HEK293 (cell line): ENCODE measurements at regions not wholly inside any gene's neighbourhood (a gene's known extent, or its start where the extent isn't known, plus 50 kb on each side); places are given as distances from the start of the nearest gene placed in this dataset.

Experiments used
- CTCF ChIA-PET: fragments of 350-600 bp; formaldehyde crosslinking; extraction: SDS; loops from one replicate; lab custom pipeline; 2021; ENCODE audit warnings: antibody characterized with exemption; lab: Yijun Ruan, JAX
- POLR2A ChIA-PET: fragments of 300-600 bp; formaldehyde crosslinking; extraction: SDS; loops from one replicate; lab custom pipeline; 2020; ENCODE audit warnings: antibody characterized with exemption, inconsistent platforms; lab: Yijun Ruan, JAX
- H3K27ac ChIP-seq: fragments of 200-500 bp; sonication (Bioruptor generic); 2 replicates; pipeline ENCODE4 v1.5.1; 2014; ENCODE audit warnings: low read depth, low read length, control low read depth, inconsistent platforms; ENCODE audit errors: extremely low read depth
- H3K36me3 ChIP-seq, 2 experiments: fragments of 200-500 bp in 1 of 2; sonication (Bioruptor generic) in 1 of 2; 1 replicate in 1 of 2; 2 replicates in 1 of 2; pipeline ENCODE4 v1.5.1; 2014 to 2017; ENCODE audit warnings: inconsistent platforms in 2 of 2, low read length in 2 of 2; ENCODE audit not compliant: control insufficient read depth in 2 of 2, insufficient read depth in 1 of 2
- H3K4me1 ChIP-seq: fragments of 200-500 bp; sonication (Bioruptor generic); 2 replicates; pipeline ENCODE4 v1.5.1; 2014; ENCODE audit warnings: mild to moderate bottlenecking, low read length, inconsistent platforms; ENCODE audit not compliant: control insufficient read depth, insufficient read depth
- H3K4me3 ChIP-seq: 2 replicates; pipeline ENCODE4 v1.5.1; 2011; ENCODE audit warnings: low read depth, mild to moderate bottlenecking, control low read depth, low read length, moderate library complexity
- H3K9me3 ChIP-seq: fragments of 200-500 bp; sonication (Bioruptor generic); 2 replicates; pipeline ENCODE4 v1.5.1; 2014; ENCODE audit warnings: low read depth, low read length, inconsistent platforms; ENCODE audit not compliant: control insufficient read depth, insufficient read depth
- GLI4 ChIP-seq: fragments of 450-650 bp; formaldehyde crosslinking; IDR thresholded peaks from 2 replicates; pipeline ENCODE4 v1.5.1; 2016; ENCODE audit warnings: missing biosample characterization, missing genetic modification characterization
- KLF9 ChIP-seq: fragments of 450-650 bp; formaldehyde crosslinking; IDR thresholded peaks from 2 replicates; pipeline ENCODE4 v1.5.1; 2016; ENCODE audit warnings: missing biosample characterization, missing genetic modification characterization, low read depth
- PRDM6 ChIP-seq: fragments of 450-650 bp; formaldehyde crosslinking; IDR thresholded peaks from 2 replicates; pipeline ENCODE4 v1.5.1; 2017; ENCODE audit warnings: missing biosample characterization, missing genetic modification characterization
- SETDB1 ChIP-seq: IDR thresholded peaks from one replicate; pipeline ENCODE4 v1.6.1; 2017; ENCODE audit warnings: mild to moderate bottlenecking, low read length, moderate library complexity, mixed read lengths; ENCODE audit not compliant: insufficient read length
- SP2 ChIP-seq: fragments of 450-650 bp; formaldehyde crosslinking; IDR thresholded peaks from 2 replicates; pipeline ENCODE4 v1.5.1; 2016; ENCODE audit warnings: missing biosample characterization, missing genetic modification characterization
- YY2 ChIP-seq: fragments of 450-650 bp; formaldehyde crosslinking; IDR thresholded peaks from 2 replicates; pipeline ENCODE4 v1.5.1; 2016; ENCODE audit warnings: missing biosample characterization, missing genetic modification characterization
- ZBTB8A ChIP-seq: fragments of 450-650 bp; formaldehyde crosslinking; IDR thresholded peaks from 2 replicates; pipeline ENCODE4 v1.5.1; 2016; ENCODE audit warnings: missing biosample characterization, missing genetic modification characterization
- ZFP69B ChIP-seq: fragments of 450-650 bp; formaldehyde crosslinking; IDR thresholded peaks from 2 replicates; pipeline ENCODE4 v1.5.1; 2016; ENCODE audit warnings: missing biosample characterization, missing genetic modification characterization
- ZNF121 ChIP-seq: fragments of 450-650 bp; formaldehyde crosslinking; IDR thresholded peaks from 2 replicates; pipeline ENCODE4 v1.5.1; 2016; ENCODE audit warnings: missing biosample characterization, missing genetic modification characterization
- ZNF18 ChIP-seq: fragments of 450-650 bp; formaldehyde crosslinking; IDR thresholded peaks from 2 replicates; pipeline ENCODE4 v1.5.1; 2016; ENCODE audit warnings: missing biosample characterization, missing genetic modification characterization
- ZNF362 ChIP-seq: fragments of 450-650 bp; formaldehyde crosslinking; IDR thresholded peaks from 2 replicates; pipeline ENCODE4 v1.5.1; 2016; ENCODE audit warnings: missing biosample characterization, missing genetic modification characterization
- ZNF404 ChIP-seq: fragments of 450-650 bp; formaldehyde crosslinking; IDR thresholded peaks from 2 replicates; pipeline ENCODE4 v1.5.1; 2017; ENCODE audit warnings: missing biosample characterization, missing genetic modification characterization
- ZNF626 ChIP-seq: fragments of 450-650 bp; sonication (Bioruptor Pico); formaldehyde crosslinking; IDR thresholded peaks from 2 replicates; pipeline ENCODE4 v1.5.1; 2018; ENCODE audit warnings: missing biosample characterization, missing genetic modification characterization, inconsistent platforms
- ZNF660 ChIP-seq: fragments of 450-650 bp; IDR thresholded peaks from 2 replicates; pipeline ENCODE4 v1.5.1; 2018; ENCODE audit warnings: missing biosample characterization, mild to moderate bottlenecking, missing genetic modification characterization
- ZNF670 ChIP-seq: fragments of 450-650 bp; formaldehyde crosslinking; IDR thresholded peaks from 2 replicates; pipeline ENCODE4 v1.5.1; 2016; ENCODE audit warnings: missing biosample characterization, missing genetic modification characterization, low read depth
- ZSCAN16 ChIP-seq: fragments of 450-650 bp; formaldehyde crosslinking; IDR thresholded peaks from 2 replicates; pipeline ENCODE4 v1.5.1; 2016; ENCODE audit warnings: missing biosample characterization, missing genetic modification characterization
- TF ChIP-seq, protein P1 (sequence below): fragments of 450-650 bp; formaldehyde crosslinking; IDR thresholded peaks from 2 replicates; pipeline ENCODE4 v1.5.1; 2017; ENCODE audit warnings: missing biosample characterization, mild to moderate bottlenecking, missing genetic modification characterization, moderate library complexity
- TF ChIP-seq, protein P2 (sequence below): fragments of 450-650 bp; formaldehyde crosslinking; IDR thresholded peaks from 2 replicates; pipeline ENCODE4 v1.5.1; 2016; ENCODE audit warnings: missing biosample characterization, missing genetic modification characterization
- TF ChIP-seq, protein P3 (sequence below): fragments of 450-650 bp; formaldehyde crosslinking; IDR thresholded peaks from 2 replicates; pipeline ENCODE4 v1.5.1; 2016; ENCODE audit warnings: missing biosample characterization, missing genetic modification characterization, low read depth

DNA sequence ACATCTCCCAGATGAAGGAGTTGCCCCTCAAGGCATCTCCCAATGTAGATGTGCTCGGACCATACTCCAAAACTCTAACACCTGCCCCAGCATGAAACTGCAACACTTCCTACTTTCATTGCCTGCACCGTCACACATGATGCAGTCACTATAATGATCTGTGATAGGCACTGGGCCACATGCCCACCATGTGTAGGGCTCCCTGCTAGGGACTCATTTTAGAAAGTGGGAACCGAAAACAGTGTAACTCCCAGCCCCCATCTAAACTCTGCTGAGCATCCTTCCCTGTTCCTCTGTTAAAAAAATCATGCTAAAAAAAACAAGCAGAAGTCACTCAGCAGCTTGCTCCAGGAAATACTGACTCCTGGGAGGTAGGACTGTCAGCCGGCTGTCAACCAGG, 496.1 kb upstream of the RAB6C start:
- Histone ChIP-seq H3K27ac (no peak overlapping the region), H3K36me3 (no peaks in the 10 kb centered on the region), H3K9me3 (no peaks in the 10 kb centered on the region), H3K4me1 (no peaks in the 10 kb centered on the region), H3K4me3 (no peak overlapping the region)
- TF ChIP-seq, protein P1, sequence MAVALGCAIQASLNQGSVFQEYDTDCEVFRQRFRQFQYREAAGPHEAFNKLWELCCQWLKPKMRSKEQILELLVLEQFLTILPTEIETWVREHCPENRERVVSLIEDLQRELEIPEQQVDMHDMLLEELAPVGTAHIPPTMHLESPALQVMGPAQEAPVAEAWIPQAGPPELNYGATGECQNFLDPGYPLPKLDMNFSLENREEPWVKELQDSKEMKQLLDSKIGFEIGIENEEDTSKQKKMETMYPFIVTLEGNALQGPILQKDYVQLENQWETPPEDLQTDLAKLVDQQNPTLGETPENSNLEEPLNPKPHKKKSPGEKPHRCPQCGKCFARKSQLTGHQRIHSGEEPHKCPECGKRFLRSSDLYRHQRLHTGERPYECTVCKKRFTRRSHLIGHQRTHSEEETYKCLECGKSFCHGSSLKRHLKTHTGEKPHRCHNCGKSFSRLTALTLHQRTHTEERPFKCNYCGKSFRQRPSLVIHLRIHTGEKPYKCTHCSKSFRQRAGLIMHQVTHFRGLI (tag by site-specific recombination), result no peak
- TF ChIP-seq SETDB1 (no peak), PRDM6 (tag by site-specific recombination) (no peak), ZNF121 (tag by site-specific recombination) (no peak), ZSCAN16 (tag by site-specific recombination) (no peak), ZNF670 (tag by site-specific recombination) (no peak)
- TF ChIP-seq, protein P2, sequence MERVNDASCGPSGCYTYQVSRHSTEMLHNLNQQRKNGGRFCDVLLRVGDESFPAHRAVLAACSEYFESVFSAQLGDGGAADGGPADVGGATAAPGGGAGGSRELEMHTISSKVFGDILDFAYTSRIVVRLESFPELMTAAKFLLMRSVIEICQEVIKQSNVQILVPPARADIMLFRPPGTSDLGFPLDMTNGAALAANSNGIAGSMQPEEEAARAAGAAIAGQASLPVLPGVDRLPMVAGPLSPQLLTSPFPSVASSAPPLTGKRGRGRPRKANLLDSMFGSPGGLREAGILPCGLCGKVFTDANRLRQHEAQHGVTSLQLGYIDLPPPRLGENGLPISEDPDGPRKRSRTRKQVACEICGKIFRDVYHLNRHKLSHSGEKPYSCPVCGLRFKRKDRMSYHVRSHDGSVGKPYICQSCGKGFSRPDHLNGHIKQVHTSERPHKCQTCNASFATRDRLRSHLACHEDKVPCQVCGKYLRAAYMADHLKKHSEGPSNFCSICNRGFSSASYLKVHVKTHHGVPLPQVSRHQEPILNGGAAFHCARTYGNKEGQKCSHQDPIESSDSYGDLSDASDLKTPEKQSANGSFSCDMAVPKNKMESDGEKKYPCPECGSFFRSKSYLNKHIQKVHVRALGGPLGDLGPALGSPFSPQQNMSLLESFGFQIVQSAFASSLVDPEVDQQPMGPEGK (tag by site-specific recombination), result no peak
- ChIA-PET POLR2A (no interaction called here), CTCF (no interaction called here)

DNA sequence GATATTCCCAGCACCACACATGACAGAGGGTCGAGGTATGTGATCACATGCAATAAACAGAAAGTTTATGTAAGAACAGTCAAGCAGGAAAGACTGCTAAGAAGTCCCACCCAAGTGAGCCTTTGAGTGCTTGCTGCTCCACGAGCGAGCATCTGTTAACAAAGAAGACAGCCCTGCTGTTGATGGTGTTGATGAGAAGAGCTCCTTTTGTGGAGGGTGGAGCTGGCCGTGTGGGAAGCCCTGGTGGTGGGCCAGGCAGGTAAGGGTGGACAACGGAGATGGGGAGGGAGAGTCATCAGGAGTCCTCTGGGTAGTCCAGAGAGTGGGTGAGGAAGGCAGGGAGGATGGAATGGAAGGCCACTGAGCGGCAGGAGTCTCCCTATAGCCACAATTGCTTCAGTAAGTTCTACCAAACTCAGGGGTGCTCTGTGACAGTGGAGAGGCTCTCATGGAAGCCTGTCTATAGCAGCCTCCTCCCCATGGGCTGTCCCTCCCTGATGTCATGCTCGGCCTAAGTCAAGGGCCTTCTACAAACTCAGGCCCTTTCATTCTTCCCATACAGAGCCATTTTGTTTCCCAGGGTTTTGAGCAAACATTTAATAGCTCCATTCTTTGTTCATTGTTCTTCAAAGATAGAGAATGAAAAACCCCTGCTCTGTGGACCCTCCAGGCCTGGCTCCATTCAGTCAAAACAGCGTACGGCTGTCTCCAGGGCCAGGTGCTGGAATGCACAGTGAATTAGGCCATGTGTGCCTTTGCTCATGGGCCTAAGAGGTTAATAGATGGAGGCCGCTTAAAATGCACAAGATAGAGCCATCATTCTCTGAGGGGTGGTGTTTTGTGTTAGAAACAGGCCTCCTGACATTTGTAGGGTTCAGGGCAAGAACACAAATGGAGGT, 494.2 kb upstream of the RAB6C start:
- POLR2A ChIA-PET, result no interaction called here

GRCh38 chr2:129488376-129488775, 491.1 kb upstream of the RAB6C start:
- Histone ChIP-seq H3K4me1 (no peaks in the 10 kb centered on the region), H3K27ac (no peak overlapping the region), H3K36me3 (no peaks in the 10 kb centered on the region), H3K4me3 (no peak overlapping the region), H3K9me3 (no peaks in the 10 kb centered on the region)
- ChIA-PET POLR2A (no interaction called here), CTCF (no interaction called here)
- TF ChIP-seq ZNF362 (tag by site-specific recombination), result no peak
- no peak for TF ChIP-seq KLF9
- TF ChIP-seq, protein P3, sequence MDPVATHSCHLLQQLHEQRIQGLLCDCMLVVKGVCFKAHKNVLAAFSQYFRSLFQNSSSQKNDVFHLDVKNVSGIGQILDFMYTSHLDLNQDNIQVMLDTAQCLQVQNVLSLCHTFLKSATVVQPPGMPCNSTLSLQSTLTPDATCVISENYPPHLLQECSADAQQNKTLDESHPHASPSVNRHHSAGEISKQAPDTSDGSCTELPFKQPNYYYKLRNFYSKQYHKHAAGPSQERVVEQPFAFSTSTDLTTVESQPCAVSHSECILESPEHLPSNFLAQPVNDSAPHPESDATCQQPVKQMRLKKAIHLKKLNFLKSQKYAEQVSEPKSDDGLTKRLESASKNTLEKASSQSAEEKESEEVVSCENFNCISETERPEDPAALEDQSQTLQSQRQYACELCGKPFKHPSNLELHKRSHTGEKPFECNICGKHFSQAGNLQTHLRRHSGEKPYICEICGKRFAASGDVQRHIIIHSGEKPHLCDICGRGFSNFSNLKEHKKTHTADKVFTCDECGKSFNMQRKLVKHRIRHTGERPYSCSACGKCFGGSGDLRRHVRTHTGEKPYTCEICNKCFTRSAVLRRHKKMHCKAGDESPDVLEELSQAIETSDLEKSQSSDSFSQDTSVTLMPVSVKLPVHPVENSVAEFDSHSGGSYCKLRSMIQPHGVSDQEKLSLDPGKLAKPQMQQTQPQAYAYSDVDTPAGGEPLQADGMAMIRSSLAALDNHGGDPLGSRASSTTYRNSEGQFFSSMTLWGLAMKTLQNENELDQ (tag by site-specific recombination), result no peak
- no peak for TF ChIP-seq ZBTB8A (tag by site-specific recombination)
- TF ChIP-seq GLI4, result no peak
- TF ChIP-seq ZNF18 (tag by site-specific recombination), result no peak
- TF ChIP-seq YY2 (tag by site-specific recombination), result no peak
- no peak for TF ChIP-seq ZNF660 (tag by site-specific recombination)
- no peak for TF ChIP-seq ZNF626 (tag by site-specific recombination)
- TF ChIP-seq SP2 (tag by site-specific recombination), result no peak
- no peak for TF ChIP-seq ZFP69B (tag by site-specific recombination)

More for the DNA sequence above, 494.2 kb upstream of the RAB6C start:
- Histone ChIP-seq H3K9me3 (no peaks in the 10 kb centered on the region), H3K27ac (no peak overlapping the region), H3K4me1 (no peaks in the 10 kb centered on the region), H3K36me3 (no peaks in the 10 kb centered on the region)
- CTCF ChIA-PET, result no interaction called here
- TF ChIP-seq ZNF404 (tag by site-specific recombination), result no peak
- TF ChIP-seq, all 188 proteins: peak for 0
- H3K4me3 ChIP-seq, result no peak overlapping the region
